IMR-90 (cell line): ENCODE measurements at regions not wholly inside any gene's neighbourhood (a gene's known extent, or its start where the extent isn't known, plus 50 kb on each side); places are given as distances from the start of the nearest gene placed in this dataset.

Source experiments
- ATAC-seq: fragments of 200-7000 bp; cut with Tn5 transposase; 2 replicates; pipeline ENCODE4 v1.9.1; 2020; ENCODE audit warnings: low read depth, mild to moderate bottlenecking, moderate library complexity
- BruUV-seq: library from RNA; stranded (reverse); fragments of 400-500 nt; replicated peaks from 2 replicates; lab custom pipeline; 2021; lab: Mats Ljungman, UMichigan
- CTCF ChIA-PET: fragments of 300-600 bp; formaldehyde crosslinking; extraction: SDS; loops from one replicate; lab custom pipeline; 2021; ENCODE audit warnings: antibody characterized with exemption; lab: Yijun Ruan, JAX
- POLR2A ChIA-PET: fragments of 300-600 bp; sonication (Branson Sonifier 250); formaldehyde crosslinking; loops from one replicate; lab custom pipeline; 2022; ENCODE audit warnings: antibody characterized with exemption; ENCODE audit not compliant: unreplicated experiment; lab: Charles Lee
- DNase-seq: peaks from one replicate; pipeline ENCODE4 v3.0.0; 2013
- H2AFZ ChIP-seq: replicated peaks from 2 replicates; pipeline ENCODE3; 2013; ENCODE audit warnings: low read length, mild to moderate bottlenecking; ENCODE audit not compliant: poor library complexity
- H2AK5ac ChIP-seq: 2 replicates; pipeline ENCODE4 v1.6.1; 2013; ENCODE audit warnings: low read depth, low read length, inconsistent platforms
- H2AK9ac ChIP-seq: replicated peaks from 2 replicates; pipeline ENCODE3; 2013; ENCODE audit warnings: mild to moderate bottlenecking, low read depth, low read length, moderate library complexity; ENCODE audit not compliant: poor library complexity
- H2BK120ac ChIP-seq: 2 replicates; pipeline ENCODE4 v1.6.1; 2013; ENCODE audit warnings: low read depth, low read length, inconsistent platforms
- H2BK15ac ChIP-seq: 3 replicates; pipeline ENCODE4 v1.6.1; 2013; ENCODE audit warnings: low read depth, low read length, inconsistent platforms
- H2BK20ac ChIP-seq: 2 replicates; pipeline ENCODE4 v1.6.1; 2013; ENCODE audit warnings: low read depth, mild to moderate bottlenecking, inconsistent platforms, low read length, moderate library complexity
- H2BK5ac ChIP-seq: 2 replicates; pipeline ENCODE4 v1.6.1; 2013; ENCODE audit warnings: mild to moderate bottlenecking, low read depth, low read length, inconsistent platforms; ENCODE audit not compliant: poor library complexity, severe bottlenecking
- H3K14ac ChIP-seq: replicated peaks from 2 replicates; pipeline ENCODE4 v1.6.1; 2013; ENCODE audit warnings: low read depth, low read length, inconsistent platforms
- H3K18ac ChIP-seq: 2 replicates; pipeline ENCODE4 v1.6.1; 2013; ENCODE audit warnings: low read depth, low read length, control low read depth
- H3K23ac ChIP-seq: 2 replicates; pipeline ENCODE4 v1.6.1; 2013; ENCODE audit warnings: low read depth, low read length, inconsistent platforms
- H3K27ac ChIP-seq: 2 replicates; pipeline ENCODE4 v1.5.1; 2013; ENCODE audit warnings: mild to moderate bottlenecking, control low read depth, low read length; ENCODE audit not compliant: insufficient read depth
- H3K27me3 ChIP-seq: 2 replicates; pipeline ENCODE4 v1.6.1; 2013; ENCODE audit warnings: low read length; ENCODE audit not compliant: control insufficient read depth, insufficient read depth
- H3K36me3 ChIP-seq: 2 replicates; pipeline ENCODE4 v1.6.1; 2013; ENCODE audit warnings: low read length, mixed read lengths; ENCODE audit not compliant: control insufficient read depth, insufficient read depth
- H3K4ac ChIP-seq: 2 replicates; pipeline ENCODE4 v1.6.1; 2013; ENCODE audit warnings: low read depth, low read length, inconsistent platforms
- H3K4me1 ChIP-seq: 2 replicates; pipeline ENCODE4 v1.6.1; 2013; ENCODE audit warnings: low read length, mixed read lengths; ENCODE audit not compliant: control insufficient read depth, insufficient read depth
- H3K4me2 ChIP-seq: 2 replicates; pipeline ENCODE4 v1.6.1; 2013; ENCODE audit warnings: low read depth, mild to moderate bottlenecking, control low read depth, low read length, moderate library complexity
- H3K4me3 ChIP-seq: 2 replicates; pipeline ENCODE4 v1.5.1; 2013; ENCODE audit warnings: low read depth, mild to moderate bottlenecking, control low read depth, low read length, moderate library complexity; ENCODE audit not compliant: insufficient read depth
- H3K56ac ChIP-seq: 2 replicates; pipeline ENCODE4 v1.6.1; 2013; ENCODE audit warnings: low read length, inconsistent platforms; ENCODE audit not compliant: insufficient read depth; ENCODE audit errors: extremely low read depth
- H3K79me1 ChIP-seq, 2 experiments: 2 replicates each; pipeline ENCODE4 v1.6.1; 2013; ENCODE audit warnings: low read length in 2 of 2, inconsistent platforms in 1 of 2, low read depth in 1 of 2
- H3K9ac ChIP-seq: 2 replicates; pipeline ENCODE4 v1.6.1; 2013; ENCODE audit warnings: low read depth, low read length, control low read depth
- H3K9me1 ChIP-seq: 2 replicates; pipeline ENCODE4 v1.6.1; 2013; ENCODE audit warnings: low read length, inconsistent platforms; ENCODE audit not compliant: insufficient read depth
- H3K9me3 ChIP-seq: 2 replicates; pipeline ENCODE4 v1.6.1; 2013; ENCODE audit warnings: low read length; ENCODE audit not compliant: control insufficient read depth, insufficient read depth
- H4K20me1 ChIP-seq: 2 replicates; pipeline ENCODE4 v1.6.1; 2013; ENCODE audit warnings: low read length, inconsistent platforms; ENCODE audit not compliant: insufficient read depth
- H4K5ac ChIP-seq: 2 replicates; pipeline ENCODE4 v1.6.1; 2013; ENCODE audit warnings: mild to moderate bottlenecking, low read depth, low read length, control low read depth
- H4K8ac ChIP-seq, 2 experiments: 2 replicates each; pipeline ENCODE4 v1.6.1; 2013; ENCODE audit warnings: low read depth in 2 of 2, low read length in 2 of 2, control low read depth in 1 of 2, inconsistent platforms in 1 of 2
- H4K91ac ChIP-seq: 2 replicates; pipeline ENCODE4 v1.6.1; 2013; ENCODE audit warnings: low read depth, low read length, inconsistent platforms; ENCODE audit not compliant: insufficient read depth
- MAZ ChIP-seq: IDR thresholded peaks from 2 replicates; pipeline ENCODE4 v1.6.1; 2012; ENCODE audit warnings: low read depth, mild to moderate bottlenecking, low read length, improper control_type of control experiment, moderate library complexity, borderline replicate concordance
- WGBS, 2 experiments: methylation state at CpG; one replicate each; pipeline versions ENCODE4 v1.1.5 to v1.1.7; 2013; ENCODE audit warnings: missing lambda C conversion rate in 2 of 2; ENCODE audit not compliant: insufficient read length in 1 of 2; ENCODE audit errors: extremely low coverage in 2 of 2; 5-methylcytosine and 5-hydroxymethylcytosine counted together
- dilution Hi-C: fragments of 300-500 bp; cut with HindIII; formaldehyde crosslinking; loops from one replicate; pipeline ENCODE4 v1.14.3; 2018; ENCODE audit warnings: low sequenced_read_pairs; ENCODE audit not compliant: unreplicated experiment
- in situ Hi-C: fragments of 300-500 bp; cut with MboI; formaldehyde crosslinking; loops from 3 replicates; pipeline ENCODE4 v1.14.3; 2019; ENCODE audit warnings: low sequenced_read_pairs, inconsistent platforms, mixed read lengths
- intact Hi-C: fragments of 100-400 bp; cut with micrococcal nuclease; formaldehyde crosslinking; loops from 2 replicates; pipeline ENCODE4 v1.10.0; 2022

DNA sequence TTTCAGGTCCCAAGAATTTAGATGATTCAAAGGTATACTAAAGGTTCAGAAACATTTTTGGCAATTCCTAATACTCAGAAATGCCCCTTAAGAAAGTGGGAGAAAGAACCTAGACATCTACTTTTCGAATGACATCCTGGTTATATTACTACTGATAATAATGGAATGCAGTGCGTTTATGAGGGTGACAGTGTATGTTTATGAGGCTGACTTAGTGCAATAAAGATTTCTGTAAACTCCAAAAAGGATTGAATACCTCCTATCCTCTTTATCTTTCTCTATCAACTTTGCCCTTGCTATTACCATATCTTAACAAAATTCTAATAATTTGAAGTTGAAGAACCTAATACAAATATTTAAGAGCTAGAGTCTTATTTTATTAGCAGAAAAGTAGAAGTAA is 348.9 kb upstream of the EPHA6 start:
- dilution Hi-C loops: no loop called here
- H2AFZ ChIP-seq: no peak overlapping the region
- H2AK9ac ChIP-seq: no peak overlapping the region
- no peaks in the 10 kb centered on the region for H3K9me3 ChIP-seq
- H3K4me3 ChIP-seq: no peak overlapping the region
- H2BK20ac ChIP-seq: no peak overlapping the region
- H3K56ac ChIP-seq: no peak overlapping the region
- no peak overlapping the region for H3K9ac ChIP-seq
- H2BK15ac ChIP-seq: no peak overlapping the region
- H3K14ac ChIP-seq: no peak overlapping the region
- H4K5ac ChIP-seq: no peak overlapping the region
- no CpG with 5 or more reads among the region's 2 CpGs for WGBS, 2 experiments
- TF ChIP-seq MAZ: no peak
- POLR2A ChIA-PET: no interaction called here
- intact Hi-C loops: no loop called here
- H3K4ac ChIP-seq: no peak overlapping the region
- H3K36me3 ChIP-seq: no peaks in the 10 kb centered on the region
- no peak for ATAC-seq
- no peak overlapping the region for H2BK5ac ChIP-seq
- no peaks in the 10 kb centered on the region for H3K4me1 ChIP-seq
- in situ Hi-C loops: no loop called here
- no peaks in the 10 kb centered on the region for H4K20me1 ChIP-seq
- BruUV-seq: no TSS peak
- no peak overlapping the region for H2AK5ac ChIP-seq
- no peak overlapping the region for H2BK120ac ChIP-seq
- H4K8ac ChIP-seq: no peak overlapping the region
- H3K9me1 ChIP-seq: no peaks in the 10 kb centered on the region
- CTCF ChIA-PET: no interaction called here
- H3K18ac ChIP-seq: no peak overlapping the region
- no peak overlapping the region for H3K23ac ChIP-seq
- DNase-seq: no peak
- no peak overlapping the region for H3K4me2 ChIP-seq
- no peaks in the 10 kb centered on the region for H3K27me3 ChIP-seq
- H3K27ac ChIP-seq: no peak overlapping the region
- H4K91ac ChIP-seq: no peak overlapping the region
- no peaks in the 10 kb centered on the region for H3K79me1 ChIP-seq
